DOHH2 (cell line): ENCODE measurements at regions not wholly inside any gene's neighbourhood (a gene's known extent, or its start where the extent isn't known, plus 50 kb on each side); places are given as distances from the start of the nearest gene placed in this dataset.

ENCODE experiments used
- CTCF ChIP-seq: fragments of 200-600 bp; sonication (generic); IDR thresholded peaks from one replicate; pipeline ENCODE4 v1.5.1; 2014; ENCODE audit warnings: antibody characterized with exemption, mild to moderate bottlenecking, low read depth, low read length; ENCODE audit not compliant: poor library complexity, severe bottlenecking
- EZH2phosphoT487 ChIP-seq: fragments of 200-600 bp; sonication (generic); IDR thresholded peaks from 2 replicates; pipeline ENCODE4 v1.6.1; 2017; ENCODE audit warnings: borderline replicate concordance, mild to moderate bottlenecking, antibody characterized with exemption, low read length, moderate library complexity, mixed read lengths

DNA sequence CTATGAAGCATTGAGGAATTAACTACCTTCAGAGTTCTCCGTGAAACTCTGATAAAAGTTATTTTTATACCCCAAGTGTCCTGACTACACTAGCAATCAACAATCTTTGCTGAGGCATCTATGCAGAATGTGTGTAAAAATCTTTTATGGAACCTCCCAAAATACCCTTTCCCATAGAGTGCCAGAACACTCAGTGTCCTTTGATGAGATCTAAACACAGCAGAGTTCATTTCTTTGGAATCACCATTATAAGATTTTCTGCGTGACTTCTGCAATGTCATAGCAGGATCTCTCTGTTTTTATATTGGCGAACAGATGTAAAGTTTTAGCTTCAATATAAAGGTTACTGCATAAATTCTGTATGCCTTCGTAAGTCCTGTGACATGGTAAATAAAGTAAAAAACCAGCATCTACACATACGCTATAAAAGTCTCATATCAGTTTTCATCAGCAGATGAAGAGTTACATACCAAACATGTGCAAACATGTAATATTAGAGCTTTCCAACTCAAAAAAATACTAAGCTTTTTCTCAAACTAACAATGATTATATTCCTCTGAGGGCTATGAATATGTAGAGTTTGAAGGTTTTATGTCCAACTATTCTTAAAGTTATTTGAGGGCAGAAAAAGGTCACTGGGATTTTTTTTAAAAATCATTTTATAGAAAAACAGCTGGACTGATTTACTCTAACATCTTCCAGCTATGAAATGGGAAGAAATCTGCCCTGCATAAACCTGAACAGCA is 67.2 kb downstream of the SKIDA1 start:
- TF ChIP-seq CTCF: no peak
- no peak for TF ChIP-seq EZH2phosphoT487
